ENCODE measurements at regions not wholly inside any gene's neighbourhood (a gene's known extent, or its start where the extent isn't known, plus 50 kb on each side); places are given as distances from the start of the nearest gene placed in this dataset.
"Not testable (repeated sequence)": the region's sequence is repeated elsewhere in the genome, so short reads cannot be mapped to it uniquely, and the experiment has no call there.

DNA sequence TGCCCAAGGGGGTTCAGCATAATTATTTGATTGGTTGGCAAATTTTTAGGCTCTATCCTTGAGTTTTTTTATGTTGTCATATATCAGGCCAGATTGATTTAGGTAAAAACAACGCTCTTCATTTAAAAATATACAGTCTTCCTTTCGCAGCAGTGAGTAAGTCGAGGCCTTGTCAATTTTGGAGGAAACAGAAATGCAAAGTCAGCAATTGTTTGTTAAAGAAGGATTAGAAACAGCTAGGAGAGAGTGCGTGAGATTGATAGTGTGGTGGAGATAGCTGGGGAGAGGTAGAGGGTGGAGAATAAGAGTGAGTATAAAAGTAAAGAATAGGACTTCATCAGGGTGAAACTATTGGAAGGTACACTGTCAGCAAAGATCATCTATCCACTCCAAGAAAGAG lies 830.8 kb downstream of the LUZP2 start:
- no peak for DNase-seq

- no peak for DNase-seq
Observed at GRCh38 chr11:25339281-25339680, 842.4 kb downstream of the LUZP2 start.

DNA sequence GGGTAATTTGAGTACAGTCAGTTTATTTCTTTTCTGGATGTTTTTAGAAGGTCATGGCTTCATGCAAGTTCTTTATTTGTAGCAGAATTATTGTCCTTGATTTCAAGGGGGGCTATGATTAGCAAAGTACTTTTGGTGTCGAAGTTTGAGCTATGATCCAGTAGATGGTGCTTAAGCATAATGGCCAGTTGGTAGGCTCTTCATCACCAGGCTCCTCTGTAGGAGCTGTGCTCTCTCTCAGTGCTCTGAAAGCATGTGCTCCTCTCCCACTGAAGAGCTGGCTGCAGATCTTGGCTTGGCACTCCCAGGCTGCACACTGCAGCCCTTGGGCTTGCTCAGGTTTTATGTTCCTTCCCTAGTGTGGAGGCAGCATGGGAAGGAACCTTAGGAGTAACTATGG lies 852.7 kb downstream of the LUZP2 start:
- no peak for DNase-seq

DNA sequence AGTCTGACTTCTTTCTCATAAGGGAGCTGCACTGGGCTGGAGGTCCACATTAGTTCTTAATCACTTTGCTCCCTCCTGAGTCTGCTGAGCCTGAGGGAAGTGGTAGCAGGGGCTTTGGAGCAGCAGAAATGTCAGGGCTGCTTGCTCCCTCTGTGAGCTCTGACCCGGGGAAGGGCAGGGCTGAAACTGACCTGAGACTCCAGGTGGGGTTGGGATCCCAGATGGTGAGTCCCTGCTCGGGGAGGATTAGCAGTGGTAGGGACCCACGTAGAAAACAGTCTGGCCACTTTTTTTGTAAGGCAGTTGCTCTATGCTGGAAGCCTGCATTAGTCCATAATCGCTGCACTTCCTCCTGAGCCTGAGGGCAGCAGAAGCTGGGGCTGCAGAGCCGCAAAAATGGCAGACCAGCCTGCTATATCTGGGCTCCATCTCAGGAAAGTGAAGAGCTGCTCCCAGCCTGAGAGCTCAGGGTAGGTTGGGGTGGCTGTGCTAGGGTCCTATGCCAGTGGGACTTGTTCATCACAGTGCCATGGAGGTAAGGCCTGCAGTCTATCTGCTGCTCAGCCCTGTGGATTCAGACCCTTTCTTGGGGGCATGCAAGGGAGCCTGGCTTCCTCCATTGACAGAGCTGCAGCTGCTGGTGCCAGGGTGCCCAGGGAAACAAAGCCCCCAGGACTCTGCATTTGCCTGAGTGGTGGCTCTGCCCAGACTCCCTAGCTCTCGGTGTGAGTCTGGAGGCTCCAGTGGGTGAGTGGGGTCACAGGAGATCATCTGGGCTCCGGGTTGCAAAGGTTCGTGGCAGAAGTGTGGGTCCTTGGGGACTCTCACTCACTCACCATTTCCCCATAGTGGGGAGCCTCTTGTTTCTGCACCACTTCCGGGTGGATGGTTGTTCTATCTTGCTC lies 854.3 kb downstream of the LUZP2 start:
- DNase-seq: no peak

DNA sequence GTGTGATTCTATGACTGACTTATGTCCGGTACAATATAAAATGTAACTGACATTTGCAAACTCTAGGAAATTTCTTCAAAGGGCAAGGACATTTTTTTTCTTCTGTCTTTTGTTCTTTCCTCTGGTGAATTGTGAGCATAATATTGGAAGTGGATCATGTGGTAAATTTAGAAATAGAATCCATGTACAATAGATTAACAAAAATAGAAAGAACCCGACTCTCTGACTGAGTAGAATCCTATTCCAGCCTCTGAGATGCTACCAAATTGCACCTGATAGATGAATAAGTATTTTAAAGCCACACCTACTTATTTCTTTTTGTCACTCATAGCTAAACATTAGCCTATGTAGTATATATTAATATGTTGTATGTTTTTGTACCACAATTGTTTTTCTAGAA lies 860.3 kb downstream of the LUZP2 start:
- no peak for DNase-seq

DNA sequence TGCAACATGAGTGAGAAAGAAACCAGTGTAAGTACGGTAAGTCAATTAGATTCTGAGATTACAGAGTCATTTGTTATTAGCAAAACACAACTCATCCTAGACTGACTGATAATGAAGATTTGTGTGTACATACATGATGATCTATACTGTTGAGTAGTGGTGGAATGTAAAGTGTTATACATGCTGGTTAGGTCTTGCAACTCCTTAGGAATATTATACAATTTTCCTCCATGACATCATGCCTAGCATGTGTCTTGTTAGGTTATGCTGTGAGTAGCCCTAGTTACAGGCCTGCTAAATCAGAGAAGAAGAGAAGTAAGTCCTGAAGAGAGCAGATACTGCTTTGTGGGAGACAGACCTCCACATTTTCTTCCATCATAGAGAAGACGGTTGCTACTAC lies 880.6 kb downstream of the LUZP2 start:
- DNase-seq: no peak

GRCh38 chr11:25396847-25397246 lies 900.0 kb downstream of the LUZP2 start:
- DNase-seq: no peak

DNA sequence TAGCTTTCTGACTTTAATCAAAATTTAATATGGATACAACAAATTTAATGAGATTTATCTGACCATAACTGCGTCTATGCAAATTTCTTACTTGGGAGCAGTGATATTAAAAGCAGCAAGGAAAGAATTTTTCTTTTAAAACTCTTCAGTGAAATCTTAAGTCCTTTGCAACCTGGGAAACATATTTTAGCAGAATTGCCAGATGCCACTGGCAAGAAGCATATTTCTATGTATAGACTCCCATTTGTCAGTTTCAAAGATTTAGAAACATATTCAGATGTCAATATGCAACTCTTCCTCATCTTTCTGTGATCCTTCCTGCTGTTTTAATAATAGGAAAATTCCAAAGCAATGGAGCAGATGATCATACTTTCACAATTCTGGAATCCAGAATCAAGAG lies 911.3 kb downstream of the LUZP2 start:
- DNase-seq: no peak

GRCh38 chr11:25415793-25416192 lies 916.1 kb upstream of the ANO3 start:
- no peak for DNase-seq

- no peak for DNase-seq
Observed at GRCh38 chr11:25423436-25424199, 908.3 kb upstream of the ANO3 start.

DNA sequence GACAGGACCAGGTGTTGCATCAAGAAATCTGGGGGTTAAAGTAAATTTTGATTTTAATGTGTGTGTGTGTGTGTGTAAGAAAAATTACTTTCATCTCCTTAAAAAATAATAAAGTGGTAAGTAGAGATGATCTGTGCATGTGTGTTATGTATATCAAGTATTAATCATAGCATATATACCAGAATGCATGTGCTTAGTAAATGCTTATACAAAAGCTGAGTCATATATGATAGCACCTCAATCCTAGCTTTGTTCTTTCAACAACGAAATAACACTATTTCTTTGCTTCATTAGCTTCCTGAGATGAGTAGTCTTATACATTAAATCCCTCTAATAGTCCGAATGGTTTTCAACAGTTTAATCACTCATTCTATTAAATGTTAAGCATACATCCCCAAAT lies 899.6 kb upstream of the ANO3 start:
- no peak for DNase-seq

DNA sequence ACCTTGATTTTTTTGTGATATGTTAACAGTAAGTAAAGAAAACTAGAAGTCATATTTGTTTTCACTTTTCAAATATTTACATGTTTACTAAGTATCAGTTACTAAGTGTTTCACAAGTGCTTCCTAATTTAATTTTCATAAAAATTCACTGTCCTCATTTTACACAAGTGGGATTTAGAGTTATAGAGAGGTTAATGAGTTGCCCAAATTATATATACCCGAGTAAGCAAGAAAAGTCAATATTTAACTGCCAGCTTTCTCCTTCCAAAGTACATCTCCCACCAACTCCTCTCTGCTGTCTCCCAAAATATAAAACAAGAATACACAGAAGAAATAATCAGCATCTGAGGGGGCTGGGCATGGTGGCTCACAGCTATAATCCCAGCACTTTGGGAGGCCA lies 896.7 kb upstream of the ANO3 start:
- DNase-seq: no peak

DNA sequence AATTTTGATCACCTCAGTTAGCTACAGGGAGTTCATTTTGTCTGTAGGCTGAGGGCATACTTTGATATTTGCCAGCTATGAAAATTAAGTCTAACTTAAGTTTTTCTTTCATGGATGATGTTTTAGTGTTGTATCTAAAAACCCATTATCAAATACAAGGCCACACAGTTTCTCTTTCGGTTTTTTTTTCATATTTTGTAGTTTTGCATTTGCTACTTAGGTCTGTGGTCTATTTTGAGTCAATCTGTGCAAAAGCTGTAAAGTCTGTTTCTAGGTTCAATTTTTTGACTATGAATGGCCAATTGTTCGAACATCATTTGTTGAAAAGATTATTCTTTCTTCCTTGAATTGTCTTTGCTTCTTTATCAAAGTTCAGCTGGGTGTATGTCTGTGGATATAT lies 895.6 kb upstream of the ANO3 start:
- DNase-seq: no peak

GRCh38 chr11:25441421-25441820 lies 890.5 kb upstream of the ANO3 start:
- DNase-seq: no peak

DNA sequence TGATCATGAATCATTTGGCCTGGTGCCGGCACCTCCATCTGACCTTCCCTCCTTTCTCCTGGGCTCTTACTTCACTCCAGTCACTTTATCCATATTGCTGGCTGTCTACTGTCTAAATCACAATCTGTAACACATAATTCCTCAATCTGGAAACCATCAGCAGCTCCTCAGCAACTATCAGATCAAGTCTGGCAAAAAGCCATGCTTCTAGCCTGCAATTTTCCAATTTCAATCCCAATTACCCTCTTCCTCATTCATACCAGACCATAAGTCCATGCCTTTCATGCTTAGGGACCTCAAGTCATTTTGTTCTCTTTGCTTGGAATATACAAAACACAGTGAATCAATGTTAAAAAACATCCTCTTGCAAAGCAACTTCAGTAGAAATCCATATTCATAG lies 882.8 kb upstream of the ANO3 start:
- no peak for DNase-seq

DNA sequence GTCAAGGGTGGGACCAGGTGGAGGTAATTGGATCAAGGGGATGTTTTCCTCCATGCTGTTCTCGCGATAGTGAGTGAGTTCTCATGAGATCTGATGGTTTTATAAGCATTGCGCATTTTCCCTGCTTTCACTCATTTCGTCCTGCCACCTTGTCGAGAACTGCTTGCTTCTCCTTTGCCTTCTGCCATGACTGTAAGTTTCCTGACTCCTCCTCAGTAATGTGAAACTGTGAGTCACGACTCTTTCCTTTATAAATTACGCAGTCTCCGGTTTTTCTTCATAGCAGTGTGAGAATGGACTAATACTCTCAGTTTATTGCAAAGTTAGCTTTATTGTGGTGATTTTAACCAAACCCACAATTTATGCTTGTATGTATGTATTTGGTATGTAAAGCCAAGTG lies 878.5 kb upstream of the ANO3 start:
- no peak for DNase-seq

GRCh38 chr11:25456211-25456610 lies 875.7 kb upstream of the ANO3 start:
- DNase-seq: no peak

GRCh38 chr11:25483915-25484635 lies 847.9 kb upstream of the ANO3 start:
- DNase-seq: no peak

DNA sequence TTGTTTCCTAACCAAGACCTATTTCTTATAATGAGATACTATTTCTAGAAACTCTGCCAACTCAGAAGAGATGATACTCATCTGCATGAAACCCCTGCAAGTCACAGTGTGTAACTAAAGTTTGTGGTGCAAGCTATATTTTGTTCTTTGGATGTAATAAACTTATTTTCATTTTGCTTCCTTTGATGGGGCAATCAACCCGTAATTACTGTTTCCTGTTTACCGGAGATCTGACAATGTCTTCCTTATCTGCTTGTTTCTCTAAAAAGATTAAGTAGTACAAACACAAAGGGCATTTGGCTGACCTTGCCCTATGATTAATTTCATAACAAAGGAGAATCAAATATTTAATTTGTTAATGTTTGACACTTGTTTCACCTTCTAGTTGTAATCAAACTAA lies 846.6 kb upstream of the ANO3 start:
- DNase-seq: no peak

DNA sequence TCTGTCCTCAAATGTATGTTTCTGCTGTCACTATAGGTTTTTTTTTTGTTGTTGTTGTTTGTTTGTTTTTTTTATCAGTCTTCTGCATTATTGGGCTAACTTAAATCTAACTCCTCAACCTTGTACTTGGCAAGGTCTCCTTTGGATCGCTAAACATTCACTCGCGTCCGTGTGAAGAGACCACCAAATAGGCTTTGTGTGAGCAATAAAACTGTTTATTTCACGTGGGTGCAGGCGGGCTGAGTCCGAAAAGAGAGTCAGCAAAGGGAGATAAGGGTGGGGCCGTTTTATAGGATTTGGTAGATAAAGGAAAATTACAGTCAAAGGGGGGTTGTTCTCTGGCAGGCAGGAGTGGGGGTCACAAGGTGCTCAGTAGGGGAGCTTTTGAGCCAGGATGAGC lies 845.6 kb upstream of the ANO3 start:
- not testable (repeated sequence) for DNase-seq

DNA sequence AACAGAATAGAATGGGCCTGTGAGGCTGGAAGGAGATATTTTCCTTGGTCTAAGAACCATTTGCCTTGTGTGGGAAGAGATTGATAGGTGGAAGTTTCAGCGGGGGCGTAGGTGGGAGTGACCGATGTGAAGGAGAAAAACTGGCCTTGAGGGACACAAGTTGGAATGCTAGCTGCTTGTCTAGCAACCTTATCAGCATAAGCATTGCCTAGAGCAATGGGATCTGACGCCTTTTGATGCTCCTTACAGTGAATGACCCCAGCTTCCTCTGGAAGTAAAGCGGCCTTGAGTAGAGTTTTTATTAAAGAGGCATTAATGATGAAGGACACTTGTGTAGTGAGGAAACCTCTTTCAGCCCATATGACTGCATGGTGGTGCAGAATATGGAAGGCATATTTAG lies 843.8 kb upstream of the ANO3 start:
- DNase-seq: not testable (repeated sequence)

DNA sequence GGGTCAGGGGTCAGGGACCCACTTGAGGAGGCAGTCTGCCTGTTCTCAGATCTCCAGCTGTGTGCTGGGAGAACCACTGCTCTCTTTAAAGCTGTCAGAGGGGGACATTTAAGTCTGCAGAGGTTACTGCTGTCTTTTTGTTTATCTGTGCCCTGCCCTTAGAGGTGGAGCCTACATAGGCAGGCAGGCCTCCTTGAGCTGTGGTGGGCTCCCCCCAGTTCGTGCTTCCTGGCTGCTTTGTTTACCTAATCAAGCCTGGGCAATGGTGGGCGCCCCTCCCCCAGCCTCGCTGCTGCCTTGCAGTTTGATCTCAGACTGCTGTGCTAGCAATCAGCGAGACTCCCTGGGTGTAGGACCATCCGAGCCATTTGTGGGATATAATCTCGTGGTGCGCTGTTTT lies 830.5 kb upstream of the ANO3 start:
- DNase-seq: not testable (repeated sequence)

DNA sequence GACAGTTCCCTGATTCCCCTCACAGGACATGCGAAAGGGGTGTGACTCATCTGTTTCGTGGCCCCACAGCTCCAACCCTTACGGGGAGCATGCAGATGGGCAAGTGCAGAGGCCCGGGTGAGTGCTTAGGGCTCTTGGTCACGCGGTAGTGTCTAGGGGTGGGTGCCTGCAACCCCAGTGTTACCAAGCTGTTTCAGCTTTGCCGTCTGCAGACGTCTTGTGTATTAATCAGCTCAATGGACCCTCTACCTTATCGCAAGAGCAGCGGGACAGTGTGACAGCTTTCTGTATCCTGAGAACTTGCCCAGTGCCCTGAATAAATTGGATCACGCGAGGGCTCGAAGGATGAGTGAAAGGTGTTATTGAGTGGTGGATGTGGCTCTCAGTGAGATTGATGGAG lies 816.4 kb upstream of the ANO3 start:
- no peak for DNase-seq

DNA sequence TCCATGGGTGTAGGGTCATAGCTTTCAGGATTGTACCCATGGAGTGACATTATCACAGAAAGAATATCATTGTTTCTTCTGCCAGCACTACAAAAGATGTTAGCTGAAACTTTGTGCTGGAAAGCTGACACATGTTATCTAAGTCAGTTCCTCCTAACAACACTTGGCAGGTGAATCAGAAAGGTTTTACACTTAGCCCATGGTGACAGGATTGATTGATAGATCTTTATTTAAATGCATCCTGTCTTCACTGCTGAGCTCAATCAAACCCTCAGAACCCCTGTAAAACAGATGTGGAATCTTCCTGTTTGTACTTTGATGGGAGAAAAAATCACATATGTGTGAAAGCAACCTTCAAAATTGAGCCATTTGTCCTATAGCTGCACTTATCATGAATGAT lies 811.5 kb upstream of the ANO3 start:
- no peak for DNase-seq
